A673 (cell line): ENCODE measurements at regions not wholly inside any gene's neighbourhood (a gene's known extent, or its start where the extent isn't known, plus 50 kb on each side); places are given as distances from the start of the nearest gene placed in this dataset.

Source experiments
- EZH2 ChIP-seq: fragments of 200-600 bp; sonication (generic); IDR thresholded peaks from 2 replicates; pipeline ENCODE4 v1.6.1; 2017; ENCODE audit warnings: borderline replicate concordance, low read depth, mild to moderate bottlenecking, mixed read lengths, antibody characterized with exemption, low read length; ENCODE audit not compliant: poor library complexity, severe bottlenecking
- TF ChIP-seq, protein P1 (sequence below): fragments of 300-800, 200-600 bp; sonication (generic); conservative IDR thresholded peaks from 2 replicates; pipeline ENCODE4 v1.5.1; 2017; ENCODE audit warnings: low read depth, mild to moderate bottlenecking, antibody characterized with exemption, low read length, moderate library complexity, mixed read lengths

GRCh38 chr14:22434901-22435550 lies 154.0 kb downstream of the DAD1 start:
- TF ChIP-seq, protein P1, sequence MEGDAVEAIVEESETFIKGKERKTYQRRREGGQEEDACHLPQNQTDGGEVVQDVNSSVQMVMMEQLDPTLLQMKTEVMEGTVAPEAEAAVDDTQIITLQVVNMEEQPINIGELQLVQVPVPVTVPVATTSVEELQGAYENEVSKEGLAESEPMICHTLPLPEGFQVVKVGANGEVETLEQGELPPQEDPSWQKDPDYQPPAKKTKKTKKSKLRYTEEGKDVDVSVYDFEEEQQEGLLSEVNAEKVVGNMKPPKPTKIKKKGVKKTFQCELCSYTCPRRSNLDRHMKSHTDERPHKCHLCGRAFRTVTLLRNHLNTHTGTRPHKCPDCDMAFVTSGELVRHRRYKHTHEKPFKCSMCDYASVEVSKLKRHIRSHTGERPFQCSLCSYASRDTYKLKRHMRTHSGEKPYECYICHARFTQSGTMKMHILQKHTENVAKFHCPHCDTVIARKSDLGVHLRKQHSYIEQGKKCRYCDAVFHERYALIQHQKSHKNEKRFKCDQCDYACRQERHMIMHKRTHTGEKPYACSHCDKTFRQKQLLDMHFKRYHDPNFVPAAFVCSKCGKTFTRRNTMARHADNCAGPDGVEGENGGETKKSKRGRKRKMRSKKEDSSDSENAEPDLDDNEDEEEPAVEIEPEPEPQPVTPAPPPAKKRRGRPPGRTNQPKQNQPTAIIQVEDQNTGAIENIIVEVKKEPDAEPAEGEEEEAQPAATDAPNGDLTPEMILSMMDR = no peak
- TF ChIP-seq EZH2 = no peak
